EL (cell line): ENCODE measurements at regions not wholly inside any gene's neighbourhood (a gene's known extent, or its start where the extent isn't known, plus 50 kb on each side); places are given as distances from the start of the nearest gene placed in this dataset.

Experiments used
- DNase-seq: peaks from one replicate; pipeline ENCODE4 v3.0.0-alpha.2; 2016

DNA sequence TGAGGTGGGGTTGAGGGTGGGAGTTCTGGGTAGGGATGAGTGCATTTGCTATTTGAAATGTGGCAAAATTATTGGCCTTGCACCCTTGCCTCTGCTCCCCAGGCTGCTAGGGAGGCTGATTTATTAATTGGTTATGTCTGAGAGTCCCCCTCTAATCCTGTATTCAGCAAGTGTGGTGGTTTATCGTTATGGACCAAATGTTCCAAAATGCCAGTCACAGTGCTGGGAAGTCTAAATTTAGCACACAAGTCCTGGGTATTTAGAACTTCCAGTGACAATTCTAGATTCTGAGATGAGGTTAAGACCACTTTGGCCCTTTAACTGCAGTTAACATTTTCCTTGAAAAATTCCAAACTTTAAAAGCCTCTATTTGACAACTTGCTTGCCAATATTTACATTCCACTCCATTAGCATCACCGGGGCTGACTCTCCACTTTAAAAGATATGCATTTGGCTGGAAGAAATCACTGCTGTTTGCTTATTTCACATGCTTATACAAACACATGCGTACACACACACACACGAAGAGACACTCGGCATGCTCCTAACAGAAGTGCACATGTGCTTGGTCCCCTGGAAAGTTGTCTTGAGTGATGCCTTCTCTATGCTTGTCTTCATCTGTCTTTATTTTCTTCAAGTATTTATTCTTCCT is 247.7 kb downstream of the IL20RB start:
- peak; percentile 3 for DNase-seq

GRCh38 chr3:137207616-137208015 is 249.8 kb downstream of the IL20RB start:
- DNase-seq, result no peak

DNA sequence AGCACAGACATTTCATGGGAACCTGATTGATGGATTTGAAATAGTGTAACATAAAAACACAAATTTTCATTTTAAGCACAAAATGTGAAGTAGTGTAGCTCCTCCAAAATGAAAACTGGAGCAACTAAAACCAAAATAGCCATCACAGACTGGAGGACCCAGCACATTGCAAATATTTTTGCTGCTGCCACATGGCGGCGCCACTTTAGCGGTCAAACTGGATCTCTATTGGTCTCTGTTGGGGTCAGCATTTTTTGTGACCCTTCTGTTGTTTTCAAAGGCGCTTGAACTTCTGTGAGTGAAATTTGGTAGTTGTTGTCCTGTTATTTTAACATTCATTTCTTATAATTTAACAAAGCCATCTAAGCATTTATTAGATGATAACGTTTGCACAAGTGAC is 259.9 kb downstream of the IL20RB start:
- DNase-seq, result peak; percentile 2

DNA sequence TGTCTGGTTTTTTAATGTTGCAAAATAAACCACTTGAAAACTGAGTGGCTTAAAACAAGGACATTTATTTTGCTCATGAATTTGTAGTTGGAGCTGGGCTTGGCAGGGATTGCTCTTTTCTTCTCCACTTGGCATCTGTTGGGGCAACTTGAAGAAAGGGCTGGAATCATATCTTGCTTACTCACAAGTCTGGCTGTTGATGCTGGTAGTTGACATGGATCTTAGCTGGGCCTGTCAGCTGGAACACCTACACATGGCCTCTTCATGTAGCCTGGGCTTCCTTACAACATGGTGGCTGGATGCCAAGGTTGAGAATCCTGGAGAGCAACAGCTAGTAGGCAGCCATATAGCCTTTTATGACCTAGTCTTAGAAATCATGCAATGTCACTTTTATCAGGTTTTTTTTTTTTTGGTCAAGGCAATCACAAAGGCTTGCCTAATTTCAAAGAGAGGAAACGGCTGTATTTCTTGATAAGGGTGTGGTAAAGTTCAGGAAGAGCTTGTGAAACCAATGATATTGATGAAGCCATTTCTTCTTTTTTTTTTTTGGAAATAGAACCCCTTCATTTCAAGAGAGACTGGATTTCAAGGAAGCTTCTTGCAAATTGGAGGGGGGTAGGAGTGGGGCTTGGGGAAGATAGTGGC is 262.1 kb downstream of the IL20RB start:
- DNase-seq, result no peak

- no peak for DNase-seq
These were observed 265.0 kb downstream of the IL20RB start for GRCh38 chr3:137222736-137223225.

DNA sequence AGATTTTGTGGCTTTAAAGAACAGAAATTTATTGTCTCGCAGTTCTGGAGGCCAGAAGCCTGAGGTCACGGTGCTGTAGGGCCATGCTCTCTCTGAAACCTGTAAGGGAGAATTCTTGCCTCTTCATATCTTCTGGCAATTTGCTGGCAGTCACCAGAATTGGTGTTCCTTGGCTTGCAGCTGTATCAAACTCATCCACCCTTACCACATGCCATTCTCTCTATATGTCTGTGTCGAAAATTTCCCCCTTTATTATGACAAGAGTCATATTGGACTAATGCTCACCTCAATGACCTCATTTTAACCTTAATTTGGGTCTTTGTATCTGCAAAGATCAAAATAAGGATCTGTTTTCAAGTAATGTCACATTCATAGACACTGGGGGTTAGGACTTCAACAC is 266.7 kb downstream of the IL20RB start:
- no peak for DNase-seq

DNA sequence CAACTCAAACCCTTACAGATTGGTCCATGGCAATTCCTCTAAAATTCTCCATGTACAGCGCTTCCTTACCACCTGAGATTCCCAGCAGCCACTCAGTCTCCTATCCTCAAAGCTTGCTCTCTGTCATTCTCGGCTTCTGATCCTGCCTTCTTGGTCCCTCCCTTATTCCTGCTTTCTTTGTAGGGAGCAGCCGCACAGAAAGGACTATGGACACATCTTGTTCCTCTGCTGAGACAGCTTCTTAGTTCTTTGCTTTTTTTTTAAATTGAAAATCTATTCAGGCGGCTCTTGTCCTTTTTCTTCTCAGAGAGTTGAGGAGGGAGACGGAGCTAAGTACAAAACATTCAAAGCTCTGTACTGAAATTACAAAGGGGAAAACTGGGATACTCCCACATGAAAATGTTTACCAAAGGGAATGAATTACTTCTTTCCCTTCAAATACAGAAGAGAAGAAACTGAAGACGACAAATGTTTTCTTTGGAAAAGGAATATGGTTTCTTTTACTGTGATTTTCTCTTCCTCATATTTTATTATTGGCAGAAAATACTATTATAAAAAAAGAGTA is 285.1 kb downstream of the IL20RB start:
- DNase-seq, result no peak

DNA sequence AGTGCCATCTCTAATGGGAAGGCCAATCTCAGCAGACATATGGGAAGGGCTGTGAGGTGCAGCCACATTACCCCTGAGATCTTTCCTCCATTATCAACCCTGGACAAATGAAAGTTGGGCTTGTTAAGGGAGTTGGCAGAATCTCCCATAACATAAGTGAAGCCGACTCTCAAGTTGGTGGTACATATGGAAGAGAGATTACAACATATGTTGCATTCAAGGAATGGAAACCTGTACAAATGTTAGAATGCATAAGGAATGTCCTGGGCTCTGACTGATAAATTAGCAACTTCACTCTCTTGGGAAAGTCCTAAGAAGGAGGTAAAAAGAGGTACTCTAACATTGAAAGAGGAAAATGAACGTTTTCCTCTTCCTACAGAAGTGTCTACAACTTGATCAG is 288.7 kb downstream of the IL20RB start:
- no peak for DNase-seq

GRCh38 chr3:137249311-137249940 is 291.6 kb downstream of the IL20RB start:
- DNase-seq, result no peak

GRCh38 chr3:137259089-137259488 is 301.3 kb downstream of the IL20RB start:
- no peak for DNase-seq

DNA sequence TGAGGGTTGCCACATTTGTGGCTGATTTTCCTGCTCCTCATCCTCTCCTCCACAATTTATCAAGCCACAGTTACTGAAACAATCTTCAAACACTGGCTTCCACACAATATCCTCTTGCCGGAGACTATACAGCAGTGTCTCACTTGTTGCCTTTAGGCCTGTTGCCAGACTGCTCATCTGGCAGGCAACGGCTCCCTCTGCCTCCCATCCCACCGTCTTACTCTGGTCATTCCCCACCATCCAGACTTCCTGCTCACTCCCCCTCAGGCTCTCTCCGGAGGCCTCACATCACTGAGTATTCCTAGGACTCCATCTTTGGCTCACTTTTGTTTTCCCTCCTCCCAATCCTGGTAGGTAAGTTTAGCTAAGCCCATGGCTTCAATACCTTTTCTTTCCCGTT is 301.9 kb downstream of the IL20RB start:
- DNase-seq, result no peak

- DNase-seq, result no peak
These were observed 306.5 kb downstream of the IL20RB start for GRCh38 chr3:137264071-137264820.

DNA sequence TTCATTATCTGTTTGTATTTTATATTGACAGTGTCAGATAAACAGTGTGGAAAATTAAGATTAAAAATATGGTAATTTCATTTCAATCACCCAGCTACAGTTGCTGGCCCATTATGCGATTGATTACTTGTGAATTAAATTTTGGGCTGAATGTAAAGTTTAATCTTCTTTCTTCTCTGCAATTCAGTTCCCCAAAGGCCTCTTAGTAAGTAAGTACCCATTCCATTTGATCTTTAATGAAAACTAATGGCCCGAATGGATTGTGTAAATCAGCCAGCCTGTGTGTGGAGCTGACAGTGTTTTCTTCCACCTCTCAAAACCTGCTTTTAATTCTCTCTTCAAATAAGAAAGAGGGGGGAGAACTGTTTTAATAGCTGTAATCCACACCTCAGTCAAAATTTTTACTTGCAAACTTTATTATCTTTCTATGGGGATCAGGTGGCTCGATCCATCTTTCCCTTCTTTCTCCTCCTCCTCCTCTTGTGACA is 307.1 kb downstream of the IL20RB start:
- DNase-seq, result no peak

DNA sequence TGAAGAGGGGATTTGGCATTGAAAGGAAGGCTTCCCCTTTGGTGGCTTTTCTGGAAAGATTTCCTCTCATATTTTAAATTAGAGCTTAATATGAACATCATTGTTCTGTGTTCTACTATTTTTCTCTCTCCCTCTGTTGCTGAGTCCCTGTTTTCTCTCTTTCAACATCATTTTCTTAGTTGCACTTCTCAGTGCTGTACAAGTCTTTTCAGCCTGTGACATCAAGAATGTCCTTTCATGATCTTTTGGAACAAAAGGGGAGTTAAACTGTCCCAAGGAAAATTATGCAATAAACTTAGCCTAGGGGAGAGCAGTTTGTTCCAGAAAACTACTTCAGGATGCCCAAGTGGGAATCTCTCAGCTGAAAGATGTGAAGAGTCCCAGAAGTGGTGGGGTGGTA is 325.1 kb downstream of the IL20RB start:
- no peak for DNase-seq

DNA sequence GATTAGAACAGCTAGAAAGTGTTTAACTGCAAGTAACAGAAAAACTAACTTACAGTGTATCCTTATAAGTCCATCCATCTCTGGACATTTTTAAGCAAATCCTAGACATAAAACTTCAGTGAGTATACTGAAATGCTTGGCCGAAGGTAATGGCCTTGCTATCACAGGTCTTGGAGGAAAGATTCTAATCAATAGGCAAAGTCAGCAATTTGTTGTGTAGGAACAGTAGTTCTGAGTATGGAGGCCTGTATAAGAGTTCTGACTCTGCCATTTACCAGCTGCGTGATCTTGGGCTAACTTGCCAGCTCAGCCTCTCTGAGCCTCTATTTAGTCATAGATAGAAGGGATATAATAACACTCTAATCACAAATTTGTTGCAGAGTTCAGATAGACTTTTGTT is 328.1 kb downstream of the IL20RB start:
- no peak for DNase-seq

DNA sequence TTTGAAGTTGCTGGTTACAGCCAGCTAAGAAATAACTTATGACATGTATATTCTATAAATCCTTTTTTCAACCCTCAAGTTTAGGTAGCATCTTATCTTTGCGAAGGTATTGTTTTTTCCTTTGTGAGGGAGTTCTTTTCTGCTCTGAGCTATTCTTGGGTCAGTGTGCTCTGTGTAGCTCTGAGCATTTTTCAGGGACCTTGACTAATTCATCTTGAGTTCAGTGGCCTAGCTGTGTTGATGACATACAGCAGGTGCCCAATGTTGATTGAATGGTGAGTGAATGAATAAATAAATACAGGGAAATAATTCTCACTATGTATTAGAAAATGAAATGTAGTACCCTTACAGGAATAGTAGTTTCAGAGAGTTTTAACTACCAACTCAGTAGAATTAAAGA is 335.3 kb downstream of the IL20RB start:
- no peak for DNase-seq

DNA sequence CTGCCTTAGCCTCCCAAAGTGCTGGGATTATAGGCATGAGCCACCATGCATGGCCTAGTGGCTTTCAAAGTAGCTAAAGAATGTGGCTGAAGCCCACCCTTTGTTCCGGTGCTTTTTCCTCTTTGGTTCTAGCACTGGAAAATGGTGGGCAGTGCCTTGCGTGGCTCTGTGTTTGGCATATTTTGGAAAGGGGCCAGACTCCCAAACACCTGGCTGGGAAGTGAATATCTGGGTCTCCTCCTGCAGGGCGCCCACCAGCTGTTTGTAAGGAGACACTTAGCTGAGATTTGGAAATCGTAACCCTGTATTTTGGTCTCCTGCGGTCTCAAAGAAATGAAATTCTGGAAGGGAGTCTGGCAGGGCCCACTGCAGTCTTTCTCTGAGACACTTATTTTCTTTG is 336.4 kb downstream of the IL20RB start:
- DNase-seq, result no peak

- no peak for DNase-seq
These were observed 337.1 kb downstream of the IL20RB start for GRCh38 chr3:137294839-137295238.

DNA sequence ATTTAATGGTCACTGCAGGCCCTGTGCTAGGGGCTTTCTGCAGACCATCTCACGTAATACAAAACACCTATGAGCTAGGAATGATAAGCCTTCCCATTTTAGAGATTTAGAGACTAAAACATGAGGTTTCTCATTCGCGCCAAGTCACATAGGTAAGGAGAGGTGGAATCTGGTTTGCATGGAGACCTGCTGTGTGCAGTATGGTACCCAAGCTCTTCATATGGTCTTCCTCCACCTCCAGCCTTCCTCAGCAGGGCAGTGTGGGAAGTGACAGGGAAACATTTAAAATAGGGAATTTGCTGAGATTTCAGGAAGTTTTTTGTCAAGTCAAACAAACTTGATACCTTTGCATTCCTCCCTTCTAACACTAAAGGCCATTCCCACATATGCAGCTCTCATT is 337.6 kb downstream of the IL20RB start:
- no peak for DNase-seq

GRCh38 chr3:137296116-137296515 is 338.3 kb downstream of the IL20RB start:
- DNase-seq, result no peak

- DNase-seq, result no peak
These were observed 340.0 kb downstream of the IL20RB start for GRCh38 chr3:137297770-137298169.

GRCh38 chr3:137300703-137301102 is 342.9 kb downstream of the IL20RB start:
- no peak for DNase-seq
